ENCODE measurements at regions not wholly inside any gene's neighbourhood (a gene's known extent, or its start where the extent isn't known, plus 50 kb on each side); places are given as distances from the start of the nearest gene placed in this dataset.

DNA sequence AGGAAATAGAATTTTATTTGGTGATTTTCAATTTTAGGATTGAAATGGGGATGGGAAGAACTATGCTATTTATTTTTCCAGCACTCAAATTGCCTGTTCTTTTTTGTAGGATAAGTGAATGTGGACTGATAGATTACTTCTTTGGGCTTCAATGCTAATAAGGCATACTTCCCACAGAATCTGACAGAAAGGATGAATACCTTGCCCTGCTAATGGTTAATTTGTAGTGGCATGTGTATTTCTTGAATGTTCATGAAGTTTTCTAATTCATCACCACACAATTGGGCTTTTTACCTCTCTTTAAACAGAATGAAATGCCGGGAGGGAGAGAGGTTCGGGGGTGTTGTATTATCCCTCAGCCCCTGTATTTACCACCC is 369.1 kb upstream of the ADGRL2 start:
- TF ChIP-seq EZH2 (IDR thresholded peaks at IDR 0.05) (no peak), POLR2AphosphoS5 (IDR thresholded peaks at IDR 0.05; ENCODE audit: borderline replicate concordance, low read depth, low read length) (no peak), FOXP2 (optimal IDR thresholded peaks at IDR 0.05; ENCODE audit: control extremely low read depth, extremely low read length, insufficient read depth) (no peak)

All from SK-N-MC (cell line).